ENCODE measurements at regions not wholly inside any gene's neighbourhood (a gene's known extent, or its start where the extent isn't known, plus 50 kb on each side); places are given as distances from the start of the nearest gene placed in this dataset.

- dilution Hi-C loops (cut with HindIII; ENCODE audit: low sequenced_read_pairs, unreplicated experiment) (no loop called here), intact Hi-C loops (cut with micrococcal nuclease) (no loop called here), in situ Hi-C loops (cut with MboI; ENCODE audit: low sequenced_read_pairs) (no loop called here)
- Histone ChIP-seq H3K4me2 (ENCODE audit: low read depth, low read length) (no peak overlapping the region), H2BK20ac (ENCODE audit: low read depth, low read length) (no peak overlapping the region), H2BK5ac (ENCODE audit: low read depth, low read length, poor library complexity, severe bottlenecking) (no peak overlapping the region), H3K4ac (ENCODE audit: low read depth, low read length) (no peak overlapping the region), H2BK15ac (ENCODE audit: low read depth, low read length) (no peak overlapping the region), H3K36me3 (ENCODE audit: control insufficient read depth, insufficient read depth, low read length) (no peaks in the 10 kb centered on the region), H3K27me3 (ENCODE audit: control insufficient read depth, insufficient read depth, low read length) (no peaks in the 10 kb centered on the region), H4K20me1 (ENCODE audit: insufficient read depth, low read length) (no peaks in the 10 kb centered on the region), H3K79me1 (ENCODE audit: low read depth in 1 of 2, low read length in 2 of 2) (no peaks in the 10 kb centered on the region), H3K9me1 (ENCODE audit: insufficient read depth, low read length) (no peaks in the 10 kb centered on the region), H4K8ac (ENCODE audit: low read depth in 2 of 2, low read length in 2 of 2) (no peak overlapping the region), H3K14ac (replicated peaks; ENCODE audit: low read depth, low read length) (no peak overlapping the region), H3K9me3 (ENCODE audit: control insufficient read depth, insufficient read depth, low read length) (peaks cover 11% of the 10 kb centered on the region), H4K5ac (ENCODE audit: low read depth, low read length) (no peak overlapping the region), H3K18ac (ENCODE audit: low read depth, low read length) (no peak overlapping the region), H2AK5ac (ENCODE audit: low read depth, low read length) (no peak overlapping the region), H2AK9ac (replicated peaks; ENCODE audit: low read depth, low read length, poor library complexity) (no peak overlapping the region), H3K23ac (ENCODE audit: low read depth, low read length) (no peak overlapping the region), H4K91ac (ENCODE audit: insufficient read depth, low read depth, low read length) (no peak overlapping the region), H3K4me3 (ENCODE audit: insufficient read depth, low read depth, low read length) (no peak overlapping the region), H3K56ac (ENCODE audit: extremely low read depth, insufficient read depth, low read length) (no peak overlapping the region), H3K27ac (ENCODE audit: insufficient read depth, low read length) (no peak overlapping the region), H2AFZ (replicated peaks; ENCODE audit: low read length, poor library complexity) (no peak overlapping the region), H2BK120ac (ENCODE audit: low read depth, low read length) (no peak overlapping the region), H3K4me1 (ENCODE audit: control insufficient read depth, insufficient read depth, low read length) (no peaks in the 10 kb centered on the region), H3K9ac (ENCODE audit: low read depth, low read length) (no peak overlapping the region)
- no CpG with 5 or more reads among the region's 2 CpGs for WGBS, 2 experiments (ENCODE audit: extremely low coverage in 2 of 2, insufficient read length in 1 of 2)
- ChIA-PET POLR2A (ENCODE audit: unreplicated experiment) (no interaction called here), CTCF (no interaction called here)
- no peak for TF ChIP-seq MAFK (IDR thresholded peaks at IDR 0.05; ENCODE audit: low read depth, low read length)
- no peak for TF ChIP-seq POLR2A (IDR thresholded peaks at IDR 0.05; ENCODE audit: low read depth, low read length)
- no peak for TF ChIP-seq FOS (IDR thresholded peaks at IDR 0.05; ENCODE audit: low read depth, low read length)
- no peak for TF ChIP-seq ELK1 (IDR thresholded peaks at IDR 0.05; ENCODE audit: borderline replicate concordance, low read depth, low read length)
- TF ChIP-seq MXI1 (IDR thresholded peaks at IDR 0.05; ENCODE audit: borderline replicate concordance, low read depth, low read length), result no peak
- no peak for TF ChIP-seq BHLHE40 (IDR thresholded peaks at IDR 0.05; ENCODE audit: low read depth, low read length)
- BruUV-seq (replicated peaks), result no TSS peak
- DNase-seq (no peak), ATAC-seq (ENCODE audit: low read depth) (no peak)
Measured at GRCh38 chr21:23743821-23744220, 1863.5 kb downstream of the MRPL39 start.

Measured in IMR-90 (cell line).